Hepatocyte (in vitro differentiated cells): ENCODE measurements at regions not wholly inside any gene's neighbourhood (a gene's known extent, or its start where the extent isn't known, plus 50 kb on each side); places are given as distances from the start of the nearest gene placed in this dataset.

Source experiments
- DNase-seq: peaks from one replicate; pipeline ENCODE4 v3.0.0-alpha.2; 2016; ENCODE audit warnings: low spot score
- H2AFZ ChIP-seq: fragments of 200-600 bp; sonication (generic); 2 replicates; pipeline ENCODE4 v1.6.0; 2016; ENCODE audit warnings: antibody characterized with exemption, mild to moderate bottlenecking
- H3K27ac ChIP-seq: fragments of 200-600 bp; sonication (generic); 2 replicates; pipeline ENCODE4 v1.5.1; 2016; ENCODE audit warnings: mild to moderate bottlenecking
- H3K27me3 ChIP-seq: fragments of 200-600 bp; sonication (generic); 2 replicates; pipeline ENCODE4 v1.6.1; 2016
- H3K36me3 ChIP-seq: fragments of 200-600 bp; sonication (generic); replicated peaks from 2 replicates; pipeline ENCODE4 v1.5.1; 2016; ENCODE audit warnings: low read depth; ENCODE audit not compliant: insufficient read depth
- H3K4me1 ChIP-seq: fragments of 200-600 bp; sonication (generic); 2 replicates; pipeline ENCODE4 v1.5.1; 2016; ENCODE audit warnings: mild to moderate bottlenecking, moderate library complexity; ENCODE audit not compliant: insufficient read depth
- H3K4me2 ChIP-seq: fragments of 200-600 bp; sonication (generic); 2 replicates; pipeline ENCODE4 v1.6.0; 2016
- H3K4me3 ChIP-seq: fragments of 200-600 bp; sonication (generic); 2 replicates; pipeline ENCODE4 v1.5.1; 2016; ENCODE audit warnings: mild to moderate bottlenecking
- H3K79me2 ChIP-seq: fragments of 200-600 bp; sonication (generic); 2 replicates; pipeline ENCODE4 v1.6.0; 2017; ENCODE audit warnings: mild to moderate bottlenecking
- H3K9me2 ChIP-seq: fragments of 200-600 bp; sonication (generic); replicated peaks from 2 replicates; pipeline ENCODE4 v1.6.0; 2017; ENCODE audit warnings: mild to moderate bottlenecking; ENCODE audit not compliant: insufficient read depth
- H3K9me3 ChIP-seq: fragments of 200-600 bp; sonication (generic); 2 replicates; pipeline ENCODE4 v1.5.1; 2016; ENCODE audit warnings: low read depth, mild to moderate bottlenecking
- H4K20me1 ChIP-seq: fragments of 200-600 bp; sonication (generic); 2 replicates; pipeline ENCODE4 v1.6.0; 2016; ENCODE audit warnings: mild to moderate bottlenecking; ENCODE audit not compliant: insufficient read depth, poor library complexity, severe bottlenecking
- EZH2 ChIP-seq: fragments of 200-600 bp; sonication (generic); IDR thresholded peaks from 2 replicates; pipeline ENCODE4 v1.6.1; 2016; ENCODE audit warnings: antibody characterized with exemption, mild to moderate bottlenecking, borderline replicate concordance
- EZH2phosphoT487 ChIP-seq: fragments of 200-600 bp; sonication (generic); IDR thresholded peaks from one replicate; pipeline ENCODE4 v1.6.1; 2018; ENCODE audit warnings: antibody characterized with exemption, mild to moderate bottlenecking, low read depth, moderate library complexity; ENCODE audit not compliant: unreplicated experiment, severe bottlenecking
- WGBS: methylation state at CpG from one replicate; pipeline ENCODE4 v1.1.6; 2016; ENCODE audit warnings: low lambda C conversion rate; ENCODE audit errors: missing lambda C conversion rate; 5-methylcytosine and 5-hydroxymethylcytosine counted together
- TF ChIP-seq, protein P1 (sequence below): fragments of 200-600 bp; sonication (generic); IDR thresholded peaks from 2 replicates; pipeline ENCODE4 v1.5.1; 2016; ENCODE audit warnings: antibody characterized with exemption, mild to moderate bottlenecking; ENCODE audit not compliant: poor library complexity

DNA sequence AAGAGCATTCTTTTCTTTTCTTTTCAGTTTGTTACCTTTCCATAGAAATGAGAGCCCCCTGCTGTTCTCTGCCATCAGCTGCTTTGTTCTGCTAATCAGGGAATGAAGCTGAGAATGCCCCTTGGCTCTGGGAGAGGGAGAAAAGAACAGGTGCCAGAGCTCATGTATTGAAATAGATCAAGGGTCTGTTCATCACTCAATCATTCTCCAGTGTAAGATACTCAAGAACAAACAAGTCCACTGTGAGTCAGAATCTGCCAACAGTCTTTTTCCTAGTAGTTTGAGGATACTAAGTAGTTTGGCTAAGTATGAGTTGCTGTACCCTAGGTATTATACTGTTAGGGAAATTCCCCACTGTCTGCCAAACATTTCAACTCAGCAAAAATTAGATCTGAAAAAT lies 144.3 kb downstream of the RTL3 start:
- Histone ChIP-seq H3K79me2 (no peaks in the 10 kb centered on the region), H2AFZ (no peak overlapping the region), H3K27ac (no peak overlapping the region), H3K4me2 (no peak overlapping the region), H3K27me3 (no peaks in the 10 kb centered on the region), H3K9me3 (no peaks in the 10 kb centered on the region), H4K20me1 (no peaks in the 10 kb centered on the region), H3K36me3 (no peaks in the 10 kb centered on the region), H3K4me3 (no peak overlapping the region), H3K9me2 (no peaks in the 10 kb centered on the region), H3K4me1 (no peaks in the 10 kb centered on the region)
- no peak for TF ChIP-seq EZH2phosphoT487
- TF ChIP-seq, protein P1, sequence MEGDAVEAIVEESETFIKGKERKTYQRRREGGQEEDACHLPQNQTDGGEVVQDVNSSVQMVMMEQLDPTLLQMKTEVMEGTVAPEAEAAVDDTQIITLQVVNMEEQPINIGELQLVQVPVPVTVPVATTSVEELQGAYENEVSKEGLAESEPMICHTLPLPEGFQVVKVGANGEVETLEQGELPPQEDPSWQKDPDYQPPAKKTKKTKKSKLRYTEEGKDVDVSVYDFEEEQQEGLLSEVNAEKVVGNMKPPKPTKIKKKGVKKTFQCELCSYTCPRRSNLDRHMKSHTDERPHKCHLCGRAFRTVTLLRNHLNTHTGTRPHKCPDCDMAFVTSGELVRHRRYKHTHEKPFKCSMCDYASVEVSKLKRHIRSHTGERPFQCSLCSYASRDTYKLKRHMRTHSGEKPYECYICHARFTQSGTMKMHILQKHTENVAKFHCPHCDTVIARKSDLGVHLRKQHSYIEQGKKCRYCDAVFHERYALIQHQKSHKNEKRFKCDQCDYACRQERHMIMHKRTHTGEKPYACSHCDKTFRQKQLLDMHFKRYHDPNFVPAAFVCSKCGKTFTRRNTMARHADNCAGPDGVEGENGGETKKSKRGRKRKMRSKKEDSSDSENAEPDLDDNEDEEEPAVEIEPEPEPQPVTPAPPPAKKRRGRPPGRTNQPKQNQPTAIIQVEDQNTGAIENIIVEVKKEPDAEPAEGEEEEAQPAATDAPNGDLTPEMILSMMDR, result peak; percentile 16
- no peak for TF ChIP-seq EZH2
- DNase-seq, result peak; percentile 6

DNA sequence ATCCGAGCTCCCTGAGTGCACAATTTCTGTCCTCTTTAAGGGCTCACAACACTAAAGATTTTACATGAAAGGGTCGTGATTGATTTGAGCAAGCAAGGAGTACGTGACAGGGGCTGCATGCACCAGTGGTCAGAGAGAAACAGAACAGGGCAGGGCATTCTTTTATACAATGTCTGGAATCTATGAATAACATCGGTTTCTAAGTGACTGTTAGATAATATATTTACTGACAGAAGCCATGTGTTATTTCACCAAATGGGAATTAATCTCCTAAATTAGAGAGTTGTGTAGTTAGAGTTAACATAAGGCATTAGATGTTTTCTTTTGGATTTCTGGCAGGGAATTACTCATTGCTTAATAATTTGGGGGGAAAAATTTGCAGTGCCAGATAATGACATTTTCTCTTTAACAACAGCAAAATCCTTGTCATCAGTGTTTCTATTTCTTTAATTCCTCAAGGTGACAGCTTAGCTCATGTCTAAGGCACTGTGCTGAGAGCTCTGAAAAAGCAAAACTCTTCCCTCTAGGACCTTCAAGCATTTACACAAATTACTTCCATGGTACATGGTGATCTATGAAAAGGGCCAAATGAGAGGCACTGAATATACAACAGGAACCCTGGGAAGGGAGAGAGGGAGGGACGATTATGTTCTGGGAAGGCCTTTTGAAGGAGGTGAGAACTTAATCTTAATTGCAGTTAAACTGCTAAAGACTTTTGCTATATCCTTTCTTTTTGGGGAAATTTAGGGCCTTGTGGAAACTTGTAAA lies 145.0 kb downstream of the RTL3 start:
- Histone ChIP-seq H3K9me2 (no peaks in the 10 kb centered on the region), H3K36me3 (no peaks in the 10 kb centered on the region), H3K27me3 (no peaks in the 10 kb centered on the region), H3K4me1 (no peaks in the 10 kb centered on the region), H3K9me3 (no peaks in the 10 kb centered on the region), H3K4me3 (no peak overlapping the region), H3K79me2 (no peaks in the 10 kb centered on the region), H3K27ac (no peak overlapping the region), H2AFZ (no peak overlapping the region), H3K4me2 (no peak overlapping the region), H4K20me1 (no peaks in the 10 kb centered on the region)
- 43% methylated on average over 5 of the region's 5 CpGs for WGBS
- TF ChIP-seq, protein P1, result no peak
- no peak for DNase-seq

DNA sequence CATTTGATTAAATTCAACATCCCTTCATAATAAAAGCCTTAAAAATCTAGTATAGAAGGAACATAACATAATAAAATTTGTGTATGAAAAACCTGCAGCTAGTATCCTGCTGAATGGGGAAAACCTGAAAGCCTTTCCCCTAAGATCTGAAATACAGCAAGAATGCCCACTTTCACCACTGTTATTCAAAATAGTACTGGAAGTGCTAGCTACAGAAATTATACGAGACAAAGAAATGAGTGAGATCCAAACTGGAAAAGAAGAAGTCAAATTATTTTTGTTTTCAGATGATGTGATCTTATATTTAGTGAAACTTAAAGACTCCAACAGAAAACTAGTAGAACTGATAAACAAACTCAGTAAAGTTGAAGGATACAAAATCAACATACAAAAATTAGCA lies 152.9 kb downstream of the RTL3 start:
- H3K4me1 ChIP-seq, result no peaks in the 10 kb centered on the region
- no peak overlapping the region for H3K4me2 ChIP-seq
- WGBS, result 64% methylated on average over 1 of the region's 1 CpG
- H3K36me3 ChIP-seq, result no peaks in the 10 kb centered on the region
- H3K27ac ChIP-seq, result no peak overlapping the region
- no peak for DNase-seq
- no peaks in the 10 kb centered on the region for H3K9me3 ChIP-seq
- no peaks in the 10 kb centered on the region for H3K79me2 ChIP-seq
- H4K20me1 ChIP-seq, result no peaks in the 10 kb centered on the region
- no peak overlapping the region for H3K4me3 ChIP-seq
- no peak overlapping the region for H2AFZ ChIP-seq
- no peaks in the 10 kb centered on the region for H3K27me3 ChIP-seq
- H3K9me2 ChIP-seq, result no peaks in the 10 kb centered on the region
- TF ChIP-seq EZH2 (no peak), EZH2phosphoT487 (no peak)
- TF ChIP-seq, protein P1, result no peak

DNA sequence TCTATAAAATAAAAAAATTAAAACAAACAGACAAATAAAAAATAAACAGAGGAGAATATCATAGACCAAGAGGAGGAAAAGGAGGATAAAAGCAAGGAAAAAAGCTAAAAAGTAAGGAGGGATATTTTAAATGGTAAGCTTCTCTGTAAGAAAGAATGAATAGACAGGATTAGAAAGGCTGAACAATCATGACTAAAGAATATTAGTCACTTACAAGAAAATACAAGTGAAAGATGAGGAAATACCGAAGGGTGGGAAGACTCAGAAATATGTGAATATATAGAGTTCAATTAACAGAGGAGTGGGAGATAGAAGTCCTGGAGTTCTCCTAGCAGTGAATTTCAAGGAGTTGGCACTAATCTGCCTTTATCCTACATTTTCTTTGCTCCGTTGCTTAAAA lies 162.6 kb downstream of the RTL3 start:
- TF ChIP-seq EZH2 (no peak), EZH2phosphoT487 (no peak)
- TF ChIP-seq, protein P1, result no peak
- no peaks in the 10 kb centered on the region for H3K79me2 ChIP-seq
- H3K4me3 ChIP-seq, result no peak overlapping the region
- no peak overlapping the region for H3K27ac ChIP-seq
- no peaks in the 10 kb centered on the region for H3K9me2 ChIP-seq
- DNase-seq, result no peak
- H3K27me3 ChIP-seq, result no peaks in the 10 kb centered on the region
- no peaks in the 10 kb centered on the region for H3K4me1 ChIP-seq
- no peaks in the 10 kb centered on the region for H4K20me1 ChIP-seq
- no peak overlapping the region for H3K4me2 ChIP-seq
- WGBS, result 77% methylated on average over 2 of the region's 2 CpGs
- no peaks in the 10 kb centered on the region for H3K36me3 ChIP-seq
- no peaks in the 10 kb centered on the region for H3K9me3 ChIP-seq
- no peak overlapping the region for H2AFZ ChIP-seq
